Left ventricle myocardium inferior (tissue), 1 donor: ENCODE measurements at regions not wholly inside any gene's neighbourhood (a gene's known extent, or its start where the extent isn't known, plus 50 kb on each side); places are given as distances from the start of the nearest gene placed in this dataset.

Experiments
- DNase-seq: peaks from one replicate; pipeline ENCODE4 v3.0.0-alpha.2; 2020
- H3K27ac ChIP-seq: fragments of 200-600 bp; replicated peaks from 2 replicates; pipeline ENCODE4 v1.8.0; 2021
- H3K27me3 ChIP-seq: fragments of 200-600 bp; 2 replicates; pipeline ENCODE4 v1.8.0; 2021; ENCODE audit warnings: low read depth
- H3K36me3 ChIP-seq: fragments of 200-600 bp; 2 replicates; pipeline ENCODE4 v1.8.0; 2021
- H3K4me1 ChIP-seq: fragments of 200-600 bp; 2 replicates; pipeline ENCODE4 v1.8.0; 2021
- H3K4me3 ChIP-seq: fragments of 200-600 bp; 2 replicates; pipeline ENCODE4 v1.8.0; 2021; ENCODE audit warnings: mild to moderate bottlenecking, moderate library complexity
- H3K9me3 ChIP-seq: fragments of 200-600 bp; replicated peaks from 2 replicates; pipeline ENCODE4 v1.8.0; 2021
- intact Hi-C: fragments of 100-400 bp; cut with micrococcal nuclease; formaldehyde crosslinking; loops from one replicate; pipeline ENCODE4 v1.11.0; 2022
- TF ChIP-seq, protein P1 (sequence below): fragments of 200-600 bp; IDR thresholded peaks from 2 replicates; pipeline ENCODE4 v1.8.0; 2021; ENCODE audit warnings: antibody characterized with exemption, mild to moderate bottlenecking, borderline replicate concordance
- donor health status: DM: no; HTN: yes; CAD: no; lungs with severe emphysema.

DNA sequence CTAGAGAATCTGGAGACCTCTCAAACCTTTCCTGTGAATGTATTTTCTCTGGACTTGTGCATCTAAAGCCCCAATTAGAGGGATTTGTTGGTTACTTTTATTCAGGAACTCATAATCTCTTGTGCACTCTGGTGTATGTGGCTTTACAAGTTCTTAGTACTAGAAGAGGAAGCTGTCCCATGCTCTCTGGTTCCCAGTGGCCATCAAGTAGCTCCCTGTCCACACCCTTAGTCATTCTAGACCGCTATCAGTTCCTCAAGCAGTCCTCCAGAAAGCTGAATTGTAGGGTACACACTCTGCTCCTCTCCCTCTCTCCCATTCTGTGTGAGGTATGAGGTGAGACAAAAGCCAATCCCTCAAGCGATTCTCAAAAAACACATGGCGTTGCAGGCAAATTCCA lies 470.3 kb downstream of the PTPRC start:
- H3K27me3 ChIP-seq, result no peaks in the 10 kb centered on the region
- TF ChIP-seq, protein P1, sequence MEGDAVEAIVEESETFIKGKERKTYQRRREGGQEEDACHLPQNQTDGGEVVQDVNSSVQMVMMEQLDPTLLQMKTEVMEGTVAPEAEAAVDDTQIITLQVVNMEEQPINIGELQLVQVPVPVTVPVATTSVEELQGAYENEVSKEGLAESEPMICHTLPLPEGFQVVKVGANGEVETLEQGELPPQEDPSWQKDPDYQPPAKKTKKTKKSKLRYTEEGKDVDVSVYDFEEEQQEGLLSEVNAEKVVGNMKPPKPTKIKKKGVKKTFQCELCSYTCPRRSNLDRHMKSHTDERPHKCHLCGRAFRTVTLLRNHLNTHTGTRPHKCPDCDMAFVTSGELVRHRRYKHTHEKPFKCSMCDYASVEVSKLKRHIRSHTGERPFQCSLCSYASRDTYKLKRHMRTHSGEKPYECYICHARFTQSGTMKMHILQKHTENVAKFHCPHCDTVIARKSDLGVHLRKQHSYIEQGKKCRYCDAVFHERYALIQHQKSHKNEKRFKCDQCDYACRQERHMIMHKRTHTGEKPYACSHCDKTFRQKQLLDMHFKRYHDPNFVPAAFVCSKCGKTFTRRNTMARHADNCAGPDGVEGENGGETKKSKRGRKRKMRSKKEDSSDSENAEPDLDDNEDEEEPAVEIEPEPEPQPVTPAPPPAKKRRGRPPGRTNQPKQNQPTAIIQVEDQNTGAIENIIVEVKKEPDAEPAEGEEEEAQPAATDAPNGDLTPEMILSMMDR, result no peak
- H3K4me1 ChIP-seq, result no peaks in the 10 kb centered on the region
- H3K9me3 ChIP-seq, result peaks cover 22% of the 10 kb centered on the region
- H3K4me3 ChIP-seq, result no peak overlapping the region
- H3K36me3 ChIP-seq, result no peaks in the 10 kb centered on the region
- intact Hi-C loops, result no loop called here
- H3K27ac ChIP-seq, result no peak overlapping the region
- no peak for DNase-seq

DNA sequence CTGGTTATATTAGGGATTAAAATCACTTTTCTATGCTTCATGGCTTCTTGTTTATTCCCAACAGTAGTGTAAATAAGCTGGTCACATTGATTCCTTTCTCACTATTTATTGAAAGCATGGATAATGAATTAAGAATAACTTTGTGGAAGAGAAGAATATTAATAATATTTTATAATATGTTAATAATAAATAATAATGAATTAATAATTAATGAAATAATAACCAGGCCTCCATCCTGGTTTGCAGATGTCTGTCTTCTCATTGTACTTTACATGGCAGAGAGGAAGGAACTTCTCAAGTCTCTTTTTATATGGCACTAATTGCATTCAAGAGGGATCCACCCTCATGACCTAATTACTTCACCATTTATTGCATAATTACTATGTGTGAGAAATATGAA lies 473.5 kb downstream of the PTPRC start:
- no peaks in the 10 kb centered on the region for H3K27me3 ChIP-seq
- intact Hi-C loops, result no loop called here
- TF ChIP-seq, protein P1, result no peak
- no peak overlapping the region for H3K27ac ChIP-seq
- no peaks in the 10 kb centered on the region for H3K4me1 ChIP-seq
- H3K9me3 ChIP-seq, result peaks cover 13% of the 10 kb centered on the region
- no peaks in the 10 kb centered on the region for H3K36me3 ChIP-seq
- DNase-seq, result no peak
- H3K4me3 ChIP-seq, result no peak overlapping the region

DNA sequence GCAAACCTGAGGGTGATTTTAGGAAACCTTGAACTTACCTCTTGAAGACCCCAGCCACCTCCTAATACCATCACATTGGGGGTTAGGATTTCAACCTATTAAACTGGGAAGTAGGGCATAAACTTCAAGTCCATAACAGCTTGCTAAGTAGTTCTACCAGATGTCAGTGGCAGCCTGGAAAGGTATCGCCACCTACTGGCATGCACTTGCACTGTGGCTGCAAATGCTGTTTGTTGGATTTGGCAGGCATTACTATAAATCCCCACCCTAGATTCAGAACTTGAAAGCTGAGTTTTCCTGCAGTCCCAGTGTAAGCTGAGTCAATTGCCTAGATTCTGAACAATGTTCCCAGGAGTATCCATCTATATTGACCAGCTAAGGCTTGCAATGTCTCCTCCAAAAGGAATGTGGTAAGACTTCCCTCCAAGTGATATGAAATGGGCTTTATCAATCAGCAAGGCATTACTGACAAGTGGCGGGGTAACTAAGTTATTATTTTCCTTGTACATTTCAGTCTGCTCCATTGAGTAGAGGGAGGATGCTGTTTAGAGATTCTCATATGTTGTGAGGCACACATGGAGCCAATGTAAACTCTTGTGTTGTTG lies 474.5 kb downstream of the PTPRC start:
- Histone ChIP-seq H3K27me3 (no peaks in the 10 kb centered on the region), H3K9me3 (peaks cover 13% of the 10 kb centered on the region), H3K27ac (no peak overlapping the region), H3K4me1 (no peaks in the 10 kb centered on the region), H3K4me3 (no peak overlapping the region), H3K36me3 (no peaks in the 10 kb centered on the region)
- DNase-seq, result peak; percentile 23
- intact Hi-C loops, result no loop called here
- TF ChIP-seq, protein P1, result peak; percentile 78

DNA sequence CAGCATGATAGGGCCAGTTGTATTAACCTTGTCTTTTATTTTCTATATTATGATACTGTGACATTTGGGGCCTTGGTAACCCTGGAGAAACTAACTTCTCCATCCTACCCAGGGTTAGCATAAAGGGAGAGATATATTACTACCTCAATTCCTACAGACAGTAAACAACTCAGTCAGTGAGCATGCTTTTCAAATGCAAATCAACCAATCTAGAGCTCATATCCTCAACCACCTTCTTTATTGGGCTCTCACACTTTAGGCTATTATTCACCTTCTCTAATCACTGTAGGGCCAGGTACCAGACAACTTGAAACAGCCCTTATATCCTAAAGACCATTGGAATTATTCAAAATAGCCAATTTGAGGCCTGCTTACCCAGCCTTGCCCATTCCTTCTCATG lies 477.6 kb downstream of the PTPRC start:
- DNase-seq, result no peak
- Histone ChIP-seq H3K27me3 (no peaks in the 10 kb centered on the region), H3K36me3 (no peaks in the 10 kb centered on the region), H3K27ac (no peak overlapping the region), H3K9me3 (peaks cover 13% of the 10 kb centered on the region), H3K4me1 (no peaks in the 10 kb centered on the region), H3K4me3 (no peak overlapping the region)
- intact Hi-C loops, result loop anchor here (5.0 kb wide), 1 partner anchor 359 kb away; no protein-coding TSS in a partner anchor
- TF ChIP-seq, protein P1, result no peak

DNA sequence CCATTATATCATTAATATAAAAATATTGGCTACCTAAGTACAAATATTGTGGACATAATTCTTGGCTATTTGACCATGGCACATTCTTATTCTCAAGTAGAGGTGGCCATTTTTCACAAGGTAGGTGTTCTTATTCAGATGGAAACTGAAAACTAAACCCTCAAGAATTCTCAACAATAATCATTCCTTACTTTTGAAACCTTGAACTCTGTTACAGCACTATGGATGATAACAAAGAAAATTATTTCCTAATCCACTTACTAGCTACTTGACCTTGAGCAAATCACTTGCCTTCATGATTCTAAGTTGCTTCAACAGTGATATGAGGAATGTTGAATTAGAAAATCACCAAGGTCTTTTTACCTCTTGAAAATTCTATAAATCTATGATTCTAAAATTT lies 482.2 kb downstream of the PTPRC start:
- TF ChIP-seq, protein P1, result no peak
- intact Hi-C loops, result no loop called here
- no peaks in the 10 kb centered on the region for H3K36me3 ChIP-seq

More for the DNA sequence above, 482.2 kb downstream of the PTPRC start:
- no peak overlapping the region for H3K4me3 ChIP-seq
- H3K27ac ChIP-seq, result no peak overlapping the region
- no peaks in the 10 kb centered on the region for H3K27me3 ChIP-seq
- H3K9me3 ChIP-seq, result no peaks in the 10 kb centered on the region
- H3K4me1 ChIP-seq, result no peaks in the 10 kb centered on the region
- DNase-seq, result no peak
